Right cardiac atrium (tissue), 5 donors: ENCODE measurements at regions not wholly inside any gene's neighbourhood (a gene's known extent, or its start where the extent isn't known, plus 50 kb on each side); places are given as distances from the start of the nearest gene placed in this dataset.

ENCODE experiments used
- ATAC-seq, 2 donors: fragments of 200-7000 bp; cut with Tn5 transposase; one replicate each; pipeline versions ENCODE4 v1.8.0 to v1.9.1; 2020; ENCODE audit warnings: moderate library complexity in 2 of 2, mild to moderate bottlenecking in 1 of 2
- DNase-seq, 3 donors: peaks; one replicate each; pipeline ENCODE4 v3.0.0-alpha.2; 2020
- H3K27ac ChIP-seq: one replicate; pipeline ENCODE4 v1.5.1; 2013; ENCODE audit warnings: mild to moderate bottlenecking, low read length, control low read depth, moderate library complexity
- H3K27me3 ChIP-seq: one replicate; pipeline ENCODE4 v1.6.1; 2013; ENCODE audit not compliant: control insufficient read depth, insufficient read depth
- H3K4me1 ChIP-seq: one replicate; pipeline ENCODE4 v1.6.1; 2013; ENCODE audit warnings: low read length; ENCODE audit not compliant: control insufficient read depth, insufficient read depth
- H3K4me3 ChIP-seq: one replicate; pipeline ENCODE4 v1.5.1; 2013; ENCODE audit warnings: low read length, control low read depth
- H3K9me3 ChIP-seq: one replicate; pipeline ENCODE4 v1.6.1; 2013; ENCODE audit warnings: low read length; ENCODE audit not compliant: control insufficient read depth
- WGBS: extraction: QIAGEN DNeasy Blood & Tissue Kit; methylation state at CpG from one replicate; pipeline ENCODE4 v1.1.7; 2013; 5-methylcytosine and 5-hydroxymethylcytosine counted together
- intact Hi-C, 4 donors: fragments of 100-400 bp; cut with DNase I; formaldehyde crosslinking; loops; one replicate each; pipeline versions ENCODE4 v1.11.0 to v1.14.0; 2022 to 2023
- donor health status: healthy with polysubstance abuse.
- donor health status: DM: no; HTN: yes; CAD: no.
- donor health status: DM: no; HTN: no; CAD: no.
- donor health status: DM: no; HTN: yes; CAD: no; lungs with severe emphysema.
- donor health status: DM: yes; HTN: yes; CAD: no.

DNA sequence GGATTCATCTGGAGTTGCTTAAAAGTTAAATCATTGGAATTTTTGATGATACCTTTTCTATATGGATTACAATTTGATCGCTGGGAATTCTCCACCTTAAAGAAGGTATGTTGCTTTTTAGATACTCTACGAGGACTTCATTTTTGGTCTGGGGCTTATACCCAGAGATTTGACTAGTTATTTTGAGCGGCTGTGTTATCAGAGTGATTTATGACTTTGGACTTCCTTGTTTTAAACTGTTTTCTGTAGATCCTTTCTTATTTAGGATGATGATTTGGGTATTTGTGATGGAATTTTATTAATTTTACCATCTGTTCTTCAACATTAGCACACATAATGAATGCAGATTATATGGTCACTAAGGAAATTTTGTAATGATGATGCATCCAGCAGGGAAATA lies 75.2 kb downstream of the SOX4 start:
- H3K27me3 ChIP-seq = no peaks in the 10 kb centered on the region
- H3K4me3 ChIP-seq = no peak overlapping the region
- no peaks in the 10 kb centered on the region for H3K4me1 ChIP-seq
- H3K9me3 ChIP-seq = no peaks in the 10 kb centered on the region
- no peak overlapping the region for H3K27ac ChIP-seq
- DNase-seq = no peak
- no peak for ATAC-seq
- WGBS = 69% methylated on average over 3 of the region's 3 CpGs
- intact Hi-C loops = no loop called here

DNA sequence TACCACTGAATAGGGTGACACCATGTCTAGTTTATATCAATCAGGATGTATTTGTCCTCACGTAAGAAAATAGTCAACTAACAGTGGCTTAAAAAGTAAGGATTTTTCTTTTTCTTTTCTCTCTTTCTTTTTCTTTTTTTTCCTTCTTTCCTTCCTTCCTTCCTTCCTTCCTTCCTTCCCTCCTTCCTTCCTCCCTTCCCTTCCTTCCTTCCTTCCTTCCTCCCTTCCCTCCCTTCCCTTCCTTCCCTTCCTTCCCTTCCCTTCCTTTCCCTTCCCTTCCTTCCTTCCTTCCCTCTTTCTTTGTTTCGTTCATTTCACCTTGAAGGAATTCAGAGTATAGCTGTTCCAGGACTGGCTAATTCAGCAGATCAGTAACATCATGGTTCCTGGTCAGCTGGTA lies 83.2 kb downstream of the SOX4 start:
- Histone ChIP-seq H3K4me3 (no peak overlapping the region), H3K4me1 (no peaks in the 10 kb centered on the region), H3K27ac (no peak overlapping the region), H3K9me3 (no peaks in the 10 kb centered on the region), H3K27me3 (no peaks in the 10 kb centered on the region)
- DNase-seq (no peak), ATAC-seq (no peak)
- 91% methylated on average over 2 of the region's 2 CpGs for whole genome bisulfite sequencing
- intact Hi-C loops = no loop called here

DNA sequence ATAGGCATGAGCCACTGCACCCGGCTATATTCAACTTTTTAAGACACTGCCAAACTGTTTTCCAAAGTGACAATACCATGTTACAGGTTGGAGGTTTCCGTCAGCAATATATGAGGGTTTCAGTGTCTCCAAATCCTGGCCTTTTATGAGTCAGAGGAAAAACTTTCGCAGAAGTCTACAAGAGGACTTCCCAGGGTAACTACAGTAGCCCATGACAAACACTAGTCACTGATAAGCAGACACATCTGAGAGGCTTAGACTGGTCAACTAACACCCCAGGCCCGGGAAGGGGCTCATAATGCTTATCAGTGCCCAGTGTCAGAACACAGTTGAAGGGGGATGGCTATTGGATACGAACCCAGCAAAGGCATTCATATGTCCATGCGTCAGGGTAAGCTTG lies 85.4 kb downstream of the SOX4 start:
- Histone ChIP-seq H3K9me3 (no peaks in the 10 kb centered on the region), H3K27me3 (no peaks in the 10 kb centered on the region), H3K4me1 (no peaks in the 10 kb centered on the region), H3K4me3 (no peak overlapping the region), H3K27ac (no peak overlapping the region)
- intact Hi-C loops = no loop called here
- DNase-seq = no peak
- ATAC-seq = no peak
- WGBS = 83% methylated on average over 6 of the region's 6 CpGs

DNA sequence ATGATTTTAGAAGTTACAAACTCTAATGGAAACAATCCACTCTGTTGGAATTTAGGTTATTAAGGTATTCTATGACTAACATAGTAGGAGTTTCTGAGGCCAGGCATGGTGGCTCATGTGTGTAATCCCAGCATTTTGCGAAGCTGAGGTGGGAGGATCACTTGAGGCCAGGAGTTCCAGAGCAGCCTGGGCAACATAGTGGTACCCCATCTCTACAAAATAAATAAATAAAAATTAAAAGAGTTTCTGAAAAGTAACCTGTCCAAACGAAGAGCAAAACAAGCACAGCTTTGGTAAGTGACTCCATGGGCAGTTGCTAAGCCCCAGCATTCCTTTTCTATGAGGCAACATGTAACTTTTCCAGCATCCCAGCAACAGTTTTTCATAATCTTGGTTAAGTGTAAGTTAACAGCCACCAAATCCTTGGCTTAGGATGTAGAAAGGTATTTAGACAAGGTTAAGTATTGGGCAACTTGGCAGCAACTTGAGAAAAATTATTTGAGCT lies 86.3 kb downstream of the SOX4 start:
- H3K9me3 ChIP-seq = no peaks in the 10 kb centered on the region
- 70% methylated on average over 2 of the region's 2 CpGs for WGBS
- DNase-seq (peak in 1 of 3 donors; percentile 38), ATAC-seq (peak; percentile 41 to 51)
- H3K4me1 ChIP-seq = no peaks in the 10 kb centered on the region
- intact Hi-C loops = no loop called here
- no peaks in the 10 kb centered on the region for H3K27me3 ChIP-seq
- no peak overlapping the region for H3K4me3 ChIP-seq
- H3K27ac ChIP-seq = no peak overlapping the region

DNA sequence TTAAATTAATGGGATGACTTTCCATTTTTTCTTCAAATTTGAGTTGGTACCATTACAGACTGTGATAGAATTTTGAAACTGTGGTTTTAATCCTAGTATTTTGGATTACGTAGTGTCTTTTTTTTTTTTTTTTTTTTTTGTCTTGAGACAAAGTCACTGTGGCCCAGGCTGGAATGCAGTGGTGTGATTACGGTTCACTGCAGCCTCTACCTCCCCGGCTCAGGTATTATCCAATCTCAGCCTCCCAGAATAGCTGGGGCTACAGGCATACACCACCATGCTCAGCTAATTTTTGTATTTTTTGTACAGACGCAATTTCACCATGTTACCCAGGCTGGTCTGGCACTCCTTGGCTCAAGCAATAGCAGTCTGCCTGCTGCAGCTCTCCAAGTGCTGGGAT lies 87.1 kb downstream of the SOX4 start:
- H3K27ac ChIP-seq = no peak overlapping the region
- H3K4me1 ChIP-seq = no peaks in the 10 kb centered on the region
- 76% methylated on average over 4 of the region's 4 CpGs for WGBS
- DNase-seq (no peak), ATAC-seq (no peak)
- H3K4me3 ChIP-seq = no peak overlapping the region
- H3K27me3 ChIP-seq = no peaks in the 10 kb centered on the region
- intact Hi-C loops = no loop called here
- H3K9me3 ChIP-seq = no peaks in the 10 kb centered on the region

DNA sequence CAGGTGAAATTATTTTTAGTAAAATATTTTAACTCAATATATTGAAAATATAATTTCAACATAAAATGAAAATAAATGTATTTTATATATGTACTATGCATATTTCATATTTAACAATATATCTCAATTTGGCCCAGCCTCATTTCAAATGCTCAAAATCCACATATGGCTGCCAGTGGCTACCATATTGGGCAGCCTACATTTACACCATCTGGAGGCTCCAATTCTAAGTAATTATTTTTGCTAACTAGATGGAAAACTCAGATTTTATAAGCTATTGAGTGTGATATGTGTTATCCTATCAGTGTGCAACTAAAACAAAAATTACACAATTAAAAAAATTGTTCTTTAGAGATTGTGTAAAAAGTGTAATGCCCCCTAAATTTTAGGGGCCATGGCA lies 96.9 kb downstream of the SOX4 start:
- no peak overlapping the region for H3K4me3 ChIP-seq
- H3K9me3 ChIP-seq = no peaks in the 10 kb centered on the region
- no peaks in the 10 kb centered on the region for H3K4me1 ChIP-seq
- ATAC-seq (no peak), DNase-seq (no peak)
- no peak overlapping the region for H3K27ac ChIP-seq
- intact Hi-C loops = no loop called here
- no peaks in the 10 kb centered on the region for H3K27me3 ChIP-seq

DNA sequence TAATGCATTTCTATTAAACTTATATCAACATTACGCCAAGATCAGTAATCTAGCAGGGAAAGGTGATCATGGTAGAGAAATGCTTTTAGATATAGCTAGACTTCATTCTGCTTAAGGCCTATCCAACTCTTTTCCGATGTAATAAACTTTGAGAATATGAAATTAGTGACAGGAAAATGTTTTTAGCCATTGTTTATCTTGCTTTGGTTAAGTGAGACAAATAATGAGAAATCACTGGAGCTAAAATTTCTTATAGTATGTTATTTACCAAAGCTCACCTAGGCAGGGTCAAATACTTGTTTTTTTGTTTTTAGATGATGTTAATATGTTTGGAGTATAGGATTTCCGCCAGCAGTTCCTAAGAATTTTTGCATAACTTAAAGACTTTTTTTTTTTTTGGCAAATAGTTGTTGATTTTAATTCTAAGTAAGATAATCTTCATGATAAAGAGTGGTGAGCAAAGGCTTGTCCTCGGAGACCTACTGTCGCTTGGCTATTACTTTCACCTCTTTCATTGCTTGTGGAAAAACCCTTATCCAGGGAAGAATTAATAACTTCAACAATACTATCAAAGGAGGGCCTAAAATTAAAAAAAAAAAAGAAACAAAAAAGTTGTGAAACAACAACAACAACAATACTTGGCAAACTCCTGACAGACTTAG lies 98.3 kb downstream of the SOX4 start:
- H3K4me1 ChIP-seq = no peaks in the 10 kb centered on the region
- DNase-seq (no peak), ATAC-seq (no peak)
- H3K9me3 ChIP-seq = no peaks in the 10 kb centered on the region
- 76% methylated on average over 5 of the region's 5 CpGs for WGBS
- no peak overlapping the region for H3K4me3 ChIP-seq
- no peaks in the 10 kb centered on the region for H3K27me3 ChIP-seq
- no peak overlapping the region for H3K27ac ChIP-seq
- intact Hi-C loops = no loop called here

DNA sequence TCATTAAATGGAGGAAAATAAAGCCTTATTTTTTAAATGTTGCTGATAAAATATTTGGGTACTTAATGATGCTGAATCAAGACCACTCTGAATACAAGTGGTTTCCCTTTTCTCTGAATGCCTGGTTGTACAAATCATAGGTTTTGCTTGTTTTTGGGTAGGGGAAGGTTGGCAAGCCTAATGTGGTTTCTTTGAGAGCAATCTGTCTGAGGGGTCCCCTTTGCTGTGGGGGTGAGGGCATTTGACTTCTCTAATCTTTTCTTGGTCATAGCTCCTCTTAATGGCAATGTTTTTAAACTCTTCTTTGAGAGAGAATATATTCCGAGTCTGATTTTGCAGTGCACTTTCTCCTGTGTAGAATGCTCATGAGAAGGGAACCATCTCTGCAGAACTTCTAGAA lies 99.2 kb downstream of the SOX4 start:
- no peak overlapping the region for H3K27ac ChIP-seq
- H3K9me3 ChIP-seq = no peaks in the 10 kb centered on the region
- DNase-seq = no peak

DNA sequence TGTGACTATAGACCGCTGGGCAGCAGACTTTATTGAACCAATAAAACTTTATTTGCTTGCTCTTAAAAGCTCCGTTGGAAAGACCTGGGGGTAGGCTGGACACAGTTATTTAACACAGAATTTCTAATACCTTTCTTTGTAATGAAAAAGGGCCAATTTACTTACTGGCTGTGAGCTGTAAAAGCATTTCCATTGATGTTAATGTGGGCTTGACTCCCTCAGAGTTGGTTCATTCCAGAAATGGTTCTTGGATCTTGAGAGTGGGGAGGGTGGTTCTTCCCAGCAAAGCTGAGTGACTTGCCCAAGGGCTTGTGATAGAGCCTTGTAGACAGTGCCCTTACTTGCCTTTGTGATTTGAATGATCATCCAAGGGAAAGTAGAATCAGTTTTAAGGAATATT lies 100.6 kb downstream of the SOX4 start:
- ATAC-seq = no peak
- 91% methylated on average over 2 of the region's 2 CpGs for WGBS
- intact Hi-C loops = no loop called here

More for the DNA sequence above, 99.2 kb downstream of the SOX4 start:
- intact Hi-C loops = no loop called here
- 79% methylated on average over 1 of the region's 1 CpG for WGBS
- H3K4me3 ChIP-seq = no peak overlapping the region
- H3K27me3 ChIP-seq = no peaks in the 10 kb centered on the region
- ATAC-seq = no peak
- no peaks in the 10 kb centered on the region for H3K4me1 ChIP-seq

DNA sequence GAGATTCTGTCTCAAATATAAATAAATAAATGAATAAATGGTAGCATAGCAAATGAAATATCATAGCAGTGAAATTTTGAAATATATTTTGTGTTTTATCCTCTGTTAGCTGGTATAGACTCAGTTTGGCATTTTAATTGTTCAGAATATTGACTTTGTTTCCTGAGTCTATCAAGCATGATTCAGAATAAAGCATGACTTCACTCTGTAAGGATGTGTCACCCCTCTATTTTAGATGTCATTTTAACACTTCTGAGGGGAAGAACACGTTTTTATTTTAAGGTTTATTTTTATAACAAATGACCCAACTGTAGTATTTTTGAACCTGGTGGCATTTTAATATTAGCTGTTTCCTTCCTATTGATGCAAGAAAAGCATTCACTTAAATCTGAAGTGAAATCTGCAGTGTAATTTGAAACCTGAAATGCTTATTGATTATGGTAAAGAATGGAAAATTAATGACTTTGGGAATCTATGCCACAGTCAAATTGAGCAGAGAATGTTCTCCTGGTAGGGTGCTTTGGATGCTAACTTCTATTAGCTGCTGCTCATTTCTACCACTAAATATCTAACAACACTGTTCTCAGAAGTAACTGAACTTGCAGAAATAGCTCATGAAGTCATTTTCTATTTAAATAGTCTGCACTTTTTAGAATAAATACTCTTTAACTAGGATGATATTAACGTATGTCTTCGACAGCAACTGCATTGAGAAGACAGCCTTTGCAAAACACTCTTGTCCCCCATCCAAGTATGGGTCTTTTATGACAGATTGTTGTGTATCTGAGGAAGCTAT lies 114.2 kb downstream of the SOX4 start:
- H3K9me3 ChIP-seq = no peaks in the 10 kb centered on the region
- no peak overlapping the region for H3K27ac ChIP-seq
- H3K27me3 ChIP-seq = no peaks in the 10 kb centered on the region
- intact Hi-C loops = no loop called here
- no peaks in the 10 kb centered on the region for H3K4me1 ChIP-seq
- no peak for DNase-seq
- no peak for ATAC-seq
- H3K4me3 ChIP-seq = no peak overlapping the region
- WGBS = 32% methylated on average over 3 of the region's 3 CpGs

More for the DNA sequence above, 100.6 kb downstream of the SOX4 start:
- no peak for DNase-seq
- H3K4me3 ChIP-seq = no peak overlapping the region
- H3K4me1 ChIP-seq = no peaks in the 10 kb centered on the region
- H3K9me3 ChIP-seq = no peaks in the 10 kb centered on the region
- no peak overlapping the region for H3K27ac ChIP-seq
- no peaks in the 10 kb centered on the region for H3K27me3 ChIP-seq

DNA sequence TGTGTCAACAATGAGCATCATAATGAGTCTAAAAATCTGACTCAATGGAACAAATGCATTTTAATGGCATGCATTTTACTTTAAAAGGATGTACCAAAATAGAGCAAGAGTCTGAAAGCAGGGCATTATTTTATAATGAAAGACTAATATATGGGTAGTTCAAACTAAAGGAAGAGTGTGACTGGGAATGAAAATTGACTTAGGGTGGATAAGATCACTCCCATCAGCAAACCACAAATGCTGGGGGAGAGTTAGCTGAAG lies 114.7 kb downstream of the SOX4 start:
- H3K27me3 ChIP-seq = no peaks in the 10 kb centered on the region
- intact Hi-C loops = no loop called here
- no peak for DNase-seq
- no peak overlapping the region for H3K27ac ChIP-seq
- no peak for ATAC-seq
- H3K9me3 ChIP-seq = no peaks in the 10 kb centered on the region
- no peak overlapping the region for H3K4me3 ChIP-seq
- H3K4me1 ChIP-seq = no peaks in the 10 kb centered on the region

DNA sequence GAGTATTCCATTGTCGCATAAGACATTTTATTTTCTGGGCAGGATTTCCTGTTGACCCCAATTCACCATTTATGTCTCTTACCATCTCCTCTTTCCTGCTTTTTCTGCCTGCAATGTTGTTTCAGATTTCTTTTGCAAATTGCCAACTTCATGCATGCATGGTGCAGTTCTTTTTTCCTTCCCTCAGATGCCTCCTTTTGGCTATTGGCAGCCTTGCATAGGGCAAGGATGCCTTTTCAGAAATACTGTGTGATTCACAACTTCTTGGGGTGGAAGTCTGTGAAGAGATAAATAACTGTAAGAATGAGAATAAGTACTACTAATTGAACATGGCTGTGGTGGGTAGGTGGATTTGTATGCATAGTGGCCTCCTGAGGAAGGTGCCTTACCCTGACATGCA lies 116.7 kb downstream of the SOX4 start:
- no peak for ATAC-seq
- Histone ChIP-seq H3K27ac (no peak overlapping the region), H3K4me1 (no peaks in the 10 kb centered on the region), H3K9me3 (no peaks in the 10 kb centered on the region), H3K4me3 (no peak overlapping the region), H3K27me3 (no peaks in the 10 kb centered on the region)
- no peak for DNase-seq
- WGBS = 73% methylated on average over 1 of the region's 1 CpG
- intact Hi-C loops = no loop called here
